Gastrocnemius medialis (tissue), 4 donors: ENCODE measurements at regions not wholly inside any gene's neighbourhood (a gene's known extent, or its start where the extent isn't known, plus 50 kb on each side); places are given as distances from the start of the nearest gene placed in this dataset.

ENCODE experiments used
- CTCF ChIP-seq, 5 experiments: fragments of 450-650 bp in 3 of 5; fragments of 200-600 bp in 2 of 5; sonication (generic) in 2 of 5; IDR thresholded peaks in 4 of 5; conservative IDR thresholded peaks in 1 of 5; 1 replicate in 4 of 5; 2 replicates in 1 of 5; pipeline ENCODE4 v1.5.1; 2016 to 2019; ENCODE audit warnings: antibody characterized with exemption in 5 of 5, mild to moderate bottlenecking in 3 of 5, moderate library complexity in 3 of 5
- POLR2A ChIP-seq, 2 donors: fragments of 450-650 bp; IDR thresholded peaks; one replicate each; pipeline ENCODE4 v1.6.1; 2017; ENCODE audit warnings: antibody characterized with exemption in 2 of 2, mild to moderate bottlenecking in 2 of 2, moderate library complexity in 2 of 2

GRCh38 chr16:66008136-66008535, 358.4 kb upstream of the CDH5 start:
- TF ChIP-seq CTCF (IDR thresholded peaks at IDR 0.05 in 4 of 5, conservative IDR thresholded peaks at IDR 0.05 in 1 of 5) (no peak), POLR2A (IDR thresholded peaks at IDR 0.05) (no peak)
